Epithelial cell of esophagus (primary cell): ENCODE measurements at regions not wholly inside any gene's neighbourhood (a gene's known extent, or its start where the extent isn't known, plus 50 kb on each side); places are given as distances from the start of the nearest gene placed in this dataset.

Experiments
- DNase-seq: peaks from one replicate; pipeline ENCODE4 v3.0.0; 2010; ENCODE audit warnings: low read depth
- H3K4me3 ChIP-seq: 2 replicates; pipeline ENCODE4 v1.5.1; 2011; ENCODE audit warnings: mild to moderate bottlenecking, low read length, control low read depth
- CTCF ChIP-seq: IDR thresholded peaks from 2 replicates; pipeline ENCODE4 v1.5.1; 2011; ENCODE audit warnings: low read depth, mild to moderate bottlenecking, low read length, control low read depth, inconsistent platforms; ENCODE audit not compliant: insufficient read depth; ENCODE audit errors: missing control alignments

DNA sequence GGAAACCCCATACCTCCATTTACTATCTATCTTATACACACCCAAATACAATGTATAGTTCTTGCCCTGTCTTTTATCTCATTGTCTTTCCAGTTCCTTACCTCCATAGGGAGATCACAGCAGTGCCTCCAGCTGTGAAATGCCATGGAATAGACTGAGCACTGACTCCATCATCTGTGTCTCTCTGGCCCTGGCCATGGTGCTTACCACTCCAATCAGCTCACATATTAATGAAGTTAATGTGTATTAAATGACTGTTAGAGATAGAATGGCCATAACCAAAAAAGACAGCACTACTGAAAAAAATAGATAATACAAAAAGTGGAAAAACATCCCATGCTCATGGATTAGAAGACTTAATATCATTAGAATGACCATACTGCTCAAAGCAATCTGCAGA, 240.4 kb upstream of the SOX21 start:
- no peak for TF ChIP-seq CTCF
- no peak for DNase-seq
- no peak overlapping the region for H3K4me3 ChIP-seq

DNA sequence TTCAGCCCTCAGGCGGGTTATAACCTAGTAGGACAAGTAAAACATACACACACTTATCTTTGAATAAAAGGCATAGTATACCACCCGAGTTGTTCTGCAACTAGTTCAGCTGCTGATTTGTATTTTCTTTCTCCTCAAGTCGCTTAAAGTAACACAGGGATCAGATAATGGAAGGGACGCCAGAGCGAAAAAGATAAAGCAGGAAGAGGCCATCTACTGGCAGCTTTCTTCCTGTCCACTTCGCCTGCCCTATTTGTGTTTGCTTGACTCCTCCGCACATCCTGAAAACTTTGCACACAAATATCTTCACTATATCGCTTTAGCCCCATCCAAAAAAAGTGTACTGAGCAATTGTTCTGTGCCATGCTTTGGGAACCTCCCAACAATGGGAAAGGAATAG, 238.0 kb upstream of the SOX21 start:
- DNase-seq: no peak
- no peak for TF ChIP-seq CTCF
- no peak overlapping the region for H3K4me3 ChIP-seq

DNA sequence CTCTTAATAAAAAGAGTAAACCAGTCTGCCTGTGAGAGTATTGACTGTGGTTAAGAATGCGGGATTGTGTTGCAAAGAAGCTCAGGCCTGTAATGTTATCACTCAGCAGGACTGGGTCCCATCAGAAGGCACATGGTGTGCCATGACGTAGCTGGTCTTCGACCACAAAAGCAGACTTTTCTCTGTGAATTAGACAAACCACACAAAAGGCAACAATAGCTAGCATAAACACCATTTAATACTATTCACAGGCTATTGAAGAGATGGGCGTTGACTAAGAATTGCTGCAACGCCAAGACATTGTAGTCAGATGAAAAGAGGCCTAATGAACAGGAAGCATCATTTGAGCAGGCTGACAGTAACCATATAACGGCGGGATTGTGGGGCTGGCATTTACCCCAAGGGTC, 235.6 kb upstream of the SOX21 start:
- TF ChIP-seq CTCF: no peak
- DNase-seq: no peak
- H3K4me3 ChIP-seq: no peak overlapping the region

DNA sequence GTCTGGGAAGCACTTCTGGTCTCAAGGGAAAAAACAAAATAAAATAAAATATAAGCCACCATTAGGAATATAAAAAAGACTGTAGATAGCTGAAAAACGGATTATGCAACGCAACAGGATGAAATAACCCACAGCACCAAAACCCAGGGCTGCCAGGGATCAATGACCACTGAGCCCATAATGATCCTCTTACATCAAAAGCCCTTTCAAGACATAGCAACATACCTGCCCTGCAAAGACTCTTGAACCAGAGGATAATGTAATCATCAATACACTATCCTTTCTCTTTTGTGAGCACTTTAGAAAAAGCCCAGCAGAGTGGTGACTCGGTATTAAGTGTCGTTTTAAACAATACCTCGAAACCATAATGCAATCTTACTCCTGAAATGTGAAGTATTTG, 235.0 kb upstream of the SOX21 start:
- no peak overlapping the region for H3K4me3 ChIP-seq
- no peak for DNase-seq
- no peak for TF ChIP-seq CTCF

DNA sequence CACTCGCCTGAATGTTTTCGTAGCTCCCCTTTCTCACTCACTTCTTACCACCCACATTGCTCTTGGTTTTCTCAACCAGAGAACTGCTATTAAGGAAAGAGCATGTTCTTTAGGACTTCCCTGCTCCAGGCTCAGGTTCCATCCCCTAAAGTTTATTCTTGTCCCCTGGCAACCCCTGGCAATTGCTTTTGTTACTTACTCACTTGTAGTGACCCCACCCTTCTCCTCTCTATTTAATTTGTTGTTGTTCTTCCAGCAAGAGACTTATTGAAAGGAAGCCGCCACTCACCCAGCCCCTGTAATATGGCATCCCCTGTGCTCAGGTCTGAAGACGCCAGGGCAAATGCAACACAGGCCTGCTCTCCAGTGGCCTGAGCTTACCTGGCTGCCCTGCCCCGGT, 233.7 kb upstream of the SOX21 start:
- no peak for DNase-seq
- no peak for TF ChIP-seq CTCF
- H3K4me3 ChIP-seq: no peak overlapping the region

DNA sequence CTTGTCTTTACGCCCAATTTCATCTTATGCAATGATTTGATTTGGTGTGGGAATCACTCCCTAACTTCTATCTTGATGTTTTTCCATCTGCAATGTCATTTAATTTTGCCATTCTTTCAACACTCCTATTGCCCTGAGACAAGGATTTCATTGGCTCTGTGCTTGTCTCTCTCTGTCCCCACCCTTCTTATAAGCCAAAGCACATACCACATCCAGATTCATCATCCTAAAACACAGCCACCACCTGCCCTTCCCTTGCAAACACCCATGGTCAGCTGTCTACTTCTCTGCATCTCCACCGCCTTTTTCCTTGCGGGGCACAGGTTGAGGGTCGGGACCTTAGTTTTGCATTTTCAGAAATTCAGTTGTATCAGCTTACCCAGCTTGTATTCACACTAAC, 225.8 kb upstream of the SOX21 start:
- TF ChIP-seq CTCF: no peak
- no peak for DNase-seq
- H3K4me3 ChIP-seq: no peak overlapping the region

GRCh38 chr13:94936633-94937032, 224.3 kb upstream of the SOX21 start:
- TF ChIP-seq CTCF: no peak
- no peak for DNase-seq
- no peak overlapping the region for H3K4me3 ChIP-seq
